Large intestine (tissue), 3 donors: ENCODE measurements at regions not wholly inside any gene's neighbourhood (a gene's known extent, or its start where the extent isn't known, plus 50 kb on each side); places are given as distances from the start of the nearest gene placed in this dataset.

Experiments used
- DNase-seq, 2 donors: peaks; one replicate each; pipeline versions ENCODE4 v3.0.0 to v3.0.0-alpha.2; 2013
- H3K27ac ChIP-seq: one replicate; pipeline ENCODE4 v1.5.1; 2013; ENCODE audit warnings: low read length
- H3K27me3 ChIP-seq: 2 replicates; pipeline ENCODE4 v1.6.1; 2013; ENCODE audit warnings: low read length; ENCODE audit not compliant: control insufficient read depth, insufficient read depth
- H3K36me3 ChIP-seq: 2 replicates; pipeline ENCODE4 v1.6.1; 2013; ENCODE audit warnings: low read length; ENCODE audit not compliant: control insufficient read depth, insufficient read depth
- H3K4me1 ChIP-seq: one replicate; pipeline ENCODE4 v1.6.1; 2013; ENCODE audit warnings: low read length; ENCODE audit not compliant: control insufficient read depth, insufficient read depth
- H3K4me3 ChIP-seq: one replicate; pipeline ENCODE4 v1.5.1; 2013; ENCODE audit warnings: low read length
- H3K9me3 ChIP-seq: one replicate; pipeline ENCODE4 v1.6.1; 2013; ENCODE audit warnings: mild to moderate bottlenecking, low read depth, low read length, moderate library complexity; ENCODE audit not compliant: control insufficient read depth
- WGBS: methylation state at CpG from one replicate; pipeline ENCODE4 v1.1.5; 2013; ENCODE audit warnings: low lambda C conversion rate; ENCODE audit not compliant: insufficient coverage; 5-methylcytosine and 5-hydroxymethylcytosine counted together

DNA sequence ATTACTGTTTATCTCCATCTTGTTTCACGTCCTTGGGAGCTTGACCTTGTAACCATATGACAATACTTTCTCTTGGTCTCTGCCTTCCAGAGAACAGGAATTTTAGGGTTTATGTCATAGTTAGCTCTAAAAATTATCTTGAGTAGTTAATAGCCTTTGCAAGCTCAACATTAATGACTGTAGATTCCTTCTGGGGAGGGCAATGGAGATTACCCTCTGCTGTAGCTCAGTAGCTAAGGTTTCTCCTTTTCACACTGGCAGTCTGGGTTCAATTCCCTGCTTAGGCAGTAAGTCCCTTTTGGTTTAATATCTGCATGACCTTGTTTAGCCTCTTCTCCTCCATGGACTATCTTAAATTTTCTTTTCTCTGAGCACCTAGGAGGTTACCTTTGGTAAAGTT, 181.7 kb upstream of the GPR101 start:
- Histone ChIP-seq H3K4me3 (no peak overlapping the region), H3K27ac (no peak overlapping the region), H3K9me3 (no peaks in the 10 kb centered on the region), H3K4me1 (no peaks in the 10 kb centered on the region), H3K27me3 (no peaks in the 10 kb centered on the region), H3K36me3 (no peaks in the 10 kb centered on the region)
- no peak for DNase-seq
- no CpG with 5 or more reads among the region's 1 CpG for WGBS

GRCh38 chrX:137212078-137212632, 178.4 kb upstream of the GPR101 start:
- no peaks in the 10 kb centered on the region for H3K36me3 ChIP-seq
- H3K4me1 ChIP-seq, result no peaks in the 10 kb centered on the region
- WGBS, result 0% methylated on average over 1 of the region's 4 CpGs
- no peak overlapping the region for H3K27ac ChIP-seq
- H3K4me3 ChIP-seq, result no peak overlapping the region
- DNase-seq, result no peak
- H3K9me3 ChIP-seq, result no peaks in the 10 kb centered on the region
- H3K27me3 ChIP-seq, result no peaks in the 10 kb centered on the region

DNA sequence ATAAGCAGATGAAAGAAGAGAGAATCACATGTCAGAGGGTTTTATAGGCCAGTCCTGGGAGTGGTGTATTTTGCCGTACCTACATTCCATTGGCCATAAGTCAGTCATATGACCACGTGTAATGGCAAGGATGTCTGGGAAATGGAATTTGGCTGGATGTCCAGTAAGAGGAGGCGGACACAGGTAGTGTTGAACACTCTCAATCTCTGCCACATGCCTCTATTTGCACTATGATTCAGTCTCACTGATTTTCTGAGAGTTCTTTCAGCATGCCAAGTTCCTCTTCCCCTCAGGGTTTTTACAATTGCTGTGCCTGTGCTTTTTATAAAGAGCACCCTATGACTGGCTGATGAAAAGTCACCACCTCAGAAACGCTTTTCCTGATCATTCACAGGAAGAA, 164.2 kb upstream of the GPR101 start:
- no peaks in the 10 kb centered on the region for H3K9me3 ChIP-seq
- H3K4me1 ChIP-seq, result no peaks in the 10 kb centered on the region
- no peaks in the 10 kb centered on the region for H3K27me3 ChIP-seq
- no peak overlapping the region for H3K27ac ChIP-seq
- DNase-seq, result no peak
- H3K4me3 ChIP-seq, result no peak overlapping the region
- H3K36me3 ChIP-seq, result no peaks in the 10 kb centered on the region
- no CpG with 5 or more reads among the region's 4 CpGs for WGBS

DNA sequence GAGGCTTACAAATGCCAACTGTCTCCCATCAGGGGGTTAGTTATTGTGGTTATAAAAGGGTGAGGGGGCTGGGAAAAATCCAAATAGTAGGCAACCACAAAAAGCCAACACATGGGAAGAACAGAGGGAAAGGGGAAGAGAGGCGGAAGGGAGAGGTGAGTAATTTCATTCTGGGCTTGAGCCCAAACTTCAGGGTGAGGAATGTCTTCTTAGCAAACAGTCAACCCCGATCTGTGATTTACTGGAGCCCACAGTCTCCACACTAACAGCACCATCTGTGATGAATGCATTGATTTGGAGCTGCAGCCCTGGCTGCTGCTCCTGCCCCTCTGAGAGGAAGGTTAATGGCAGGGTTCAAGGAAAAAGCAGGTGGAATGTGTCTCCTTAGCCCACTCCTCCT, 162.2 kb upstream of the GPR101 start:
- Histone ChIP-seq H3K27me3 (no peaks in the 10 kb centered on the region), H3K9me3 (no peaks in the 10 kb centered on the region), H3K4me1 (no peaks in the 10 kb centered on the region), H3K4me3 (no peak overlapping the region), H3K27ac (no peak overlapping the region), H3K36me3 (no peaks in the 10 kb centered on the region)
- no peak for DNase-seq
- WGBS, result no CpG with 5 or more reads among the region's 2 CpGs

- H3K27me3 ChIP-seq, result no peaks in the 10 kb centered on the region
- no peak overlapping the region for H3K4me3 ChIP-seq
- H3K9me3 ChIP-seq, result no peaks in the 10 kb centered on the region
- no peaks in the 10 kb centered on the region for H3K36me3 ChIP-seq
- no peaks in the 10 kb centered on the region for H3K4me1 ChIP-seq
- no CpG with 5 or more reads among the region's 2 CpGs for WGBS
- no peak for DNase-seq
- H3K27ac ChIP-seq, result no peak overlapping the region
These were observed 161.5 kb upstream of the GPR101 start for GRCh38 chrX:137195296-137195695.

GRCh38 chrX:137194164-137194563, 160.4 kb upstream of the GPR101 start:
- DNase-seq, result no peak
- Histone ChIP-seq H3K4me3 (no peak overlapping the region), H3K36me3 (no peaks in the 10 kb centered on the region), H3K4me1 (no peaks in the 10 kb centered on the region), H3K27ac (no peak overlapping the region), H3K9me3 (no peaks in the 10 kb centered on the region), H3K27me3 (no peaks in the 10 kb centered on the region)
- WGBS, result no CpG with 5 or more reads among the region's 4 CpGs

DNA sequence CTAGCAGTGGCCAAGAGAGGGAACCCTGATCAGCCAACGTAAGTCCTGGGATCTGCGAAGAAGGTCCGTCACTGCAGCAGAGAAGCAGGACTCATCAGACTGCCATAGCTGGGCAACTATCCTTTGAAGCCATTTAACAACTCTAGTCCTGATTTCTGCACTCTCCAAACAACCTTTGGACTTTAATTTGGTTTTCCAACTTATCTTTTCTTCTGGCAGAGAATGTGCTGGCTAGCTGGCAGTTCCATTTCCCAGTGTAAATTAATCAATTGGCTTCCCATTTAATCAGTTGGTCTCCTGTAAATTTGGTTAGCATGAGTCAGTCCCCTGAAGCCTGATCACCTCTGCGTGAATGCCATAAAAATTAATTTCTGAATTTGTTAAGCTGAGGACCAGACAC, 153.7 kb upstream of the GPR101 start:
- Histone ChIP-seq H3K4me1 (no peaks in the 10 kb centered on the region), H3K27ac (no peak overlapping the region), H3K27me3 (no peaks in the 10 kb centered on the region), H3K9me3 (no peaks in the 10 kb centered on the region), H3K36me3 (no peaks in the 10 kb centered on the region), H3K4me3 (no peak overlapping the region)
- no peak for DNase-seq
- no CpG with 5 or more reads among the region's 4 CpGs for WGBS

- H3K4me1 ChIP-seq, result no peaks in the 10 kb centered on the region
- H3K4me3 ChIP-seq, result no peak overlapping the region
- no peaks in the 10 kb centered on the region for H3K36me3 ChIP-seq
- H3K27me3 ChIP-seq, result no peaks in the 10 kb centered on the region
- DNase-seq, result no peak
- no CpG with 5 or more reads among the region's 3 CpGs for WGBS
- H3K27ac ChIP-seq, result no peak overlapping the region
- H3K9me3 ChIP-seq, result no peaks in the 10 kb centered on the region
These were observed 144.6 kb upstream of the GPR101 start for GRCh38 chrX:137178392-137178791.

DNA sequence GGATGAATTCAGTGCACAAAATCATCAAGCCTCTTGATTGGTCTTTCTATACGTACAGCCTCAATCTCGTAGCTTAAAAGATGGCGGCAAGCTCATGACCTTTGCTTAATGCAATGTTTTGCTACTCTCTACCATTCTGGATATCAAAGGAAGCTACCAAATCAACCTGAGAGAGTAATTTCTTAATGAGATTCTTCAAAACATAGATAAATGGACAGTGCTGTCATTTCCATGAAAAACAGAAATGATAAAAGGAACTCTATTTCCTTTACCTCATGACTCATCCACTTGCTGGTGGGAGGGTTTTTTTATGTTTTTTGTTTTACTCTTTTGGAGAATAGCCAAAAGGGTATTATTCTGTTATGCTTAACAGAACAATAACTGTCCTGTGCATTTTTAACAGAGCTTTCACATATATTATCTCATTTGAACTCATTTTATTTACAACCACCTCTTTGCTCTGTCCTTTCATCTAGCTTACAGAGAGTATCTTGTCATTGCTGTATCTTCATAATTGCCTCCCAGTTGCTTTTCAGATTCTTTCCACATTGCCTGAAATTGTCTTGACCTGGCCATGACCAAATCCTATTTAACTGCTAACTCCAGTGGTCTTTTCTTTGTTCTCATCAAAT, 138.6 kb upstream of the GPR101 start:
- H3K4me1 ChIP-seq, result no peaks in the 10 kb centered on the region
- no CpG with 5 or more reads among the region's 3 CpGs for WGBS
- no peak overlapping the region for H3K4me3 ChIP-seq
- H3K36me3 ChIP-seq, result no peaks in the 10 kb centered on the region
- DNase-seq, result no peak
- H3K27ac ChIP-seq, result no peak overlapping the region
- H3K27me3 ChIP-seq, result no peaks in the 10 kb centered on the region
- no peaks in the 10 kb centered on the region for H3K9me3 ChIP-seq

GRCh38 chrX:137171626-137172025, 137.8 kb upstream of the GPR101 start:
- DNase-seq, result no peak

DNA sequence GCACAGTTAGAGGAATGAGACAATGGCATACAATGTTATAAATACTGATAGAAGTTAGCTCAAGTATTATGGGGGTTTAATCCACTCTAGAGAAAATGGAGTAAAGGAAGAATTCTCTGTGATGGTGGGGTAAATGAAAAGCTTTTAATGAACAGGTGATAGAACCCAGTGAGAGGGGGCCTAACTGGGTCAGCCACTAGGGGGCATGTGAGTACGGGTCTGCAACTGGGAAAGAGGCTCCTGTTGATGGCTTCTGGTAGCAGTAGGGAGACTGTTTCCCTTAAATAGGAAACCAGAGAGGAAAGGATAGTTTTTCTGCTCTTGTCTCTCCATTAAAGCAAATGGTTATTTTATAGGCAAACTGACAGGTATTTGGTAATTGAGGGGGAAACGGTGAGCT, 132.8 kb upstream of the GPR101 start:
- DNase-seq, result no peak
- H3K4me1 ChIP-seq, result no peaks in the 10 kb centered on the region
- no peak overlapping the region for H3K27ac ChIP-seq
- no peak overlapping the region for H3K4me3 ChIP-seq
- no peaks in the 10 kb centered on the region for H3K27me3 ChIP-seq
- no CpG with 5 or more reads among the region's 2 CpGs for WGBS
- H3K9me3 ChIP-seq, result no peaks in the 10 kb centered on the region
- H3K36me3 ChIP-seq, result no peaks in the 10 kb centered on the region

More at GRCh38 chrX:137171626-137172025, 137.8 kb upstream of the GPR101 start:
- WGBS, result no CpG with 5 or more reads among the region's 1 CpG
- Histone ChIP-seq H3K4me3 (no peak overlapping the region), H3K9me3 (no peaks in the 10 kb centered on the region), H3K27me3 (no peaks in the 10 kb centered on the region), H3K4me1 (no peaks in the 10 kb centered on the region), H3K36me3 (no peaks in the 10 kb centered on the region), H3K27ac (no peak overlapping the region)
